GM13977 (cell line): ENCODE measurements at regions not wholly inside any gene's neighbourhood (a gene's known extent, or its start where the extent isn't known, plus 50 kb on each side); places are given as distances from the start of the nearest gene placed in this dataset.

ENCODE experiments used
- DNase-seq: peaks from one replicate; pipeline ENCODE4 v3.0.0; 2012; ENCODE audit warnings: low spot score
- CTCF ChIP-seq: IDR thresholded peaks from 2 replicates; pipeline ENCODE4 v1.5.1; 2012; ENCODE audit warnings: mild to moderate bottlenecking, control low read depth; ENCODE audit not compliant: insufficient read depth; ENCODE audit errors: extremely low read depth, missing control alignments
- in situ Hi-C: fragments of 300-500 bp; cut with MboI; formaldehyde crosslinking; loops from one replicate; pipeline ENCODE4 v1.12.0; 2022; ENCODE audit warnings: low sequenced_read_pairs, low pct_unique_long_range_greater_than_20kb, mixed read lengths, inconsistent platforms; ENCODE audit not compliant: unreplicated experiment

GRCh38 chr4:121220698-121221097, 56.6 kb upstream of the TNIP3 start:
- in situ Hi-C loops: no loop called here

GRCh38 chr4:121219227-121219626, 55.1 kb upstream of the TNIP3 start:
- in situ Hi-C loops: no loop called here
- no peak for DNase-seq
- no peak for TF ChIP-seq CTCF

More at GRCh38 chr4:121220698-121221097, 56.6 kb upstream of the TNIP3 start:
- no peak for DNase-seq
- no peak for TF ChIP-seq CTCF

- TF ChIP-seq CTCF: no peak
- in situ Hi-C loops: no loop called here
- DNase-seq: no peak
Measured at GRCh38 chr4:121217351-121217750, 53.2 kb upstream of the TNIP3 start.

- DNase-seq: no peak
- TF ChIP-seq CTCF: no peak
- in situ Hi-C loops: no loop called here
Measured at GRCh38 chr4:121216461-121216860, 52.3 kb upstream of the TNIP3 start.

- in situ Hi-C loops: no loop called here
- no peak for DNase-seq
- no peak for TF ChIP-seq CTCF
Measured at GRCh38 chr4:121213940-121214339, 49.8 kb upstream of the TNIP3 start.
